SK-N-SH treated with all-trans-retinoic acid at 6 μM for 48 hours (cell line): ENCODE measurements at regions not wholly inside any gene's neighbourhood (a gene's known extent, or its start where the extent isn't known, plus 50 kb on each side); places are given as distances from the start of the nearest gene placed in this dataset.

Source experiments
- ESRRG ChIP-seq: fragments of 250-450 bp; sonication (Bioruptor Pico); IDR thresholded peaks from 2 replicates; pipeline ENCODE4 v1.6.1; 2021; ENCODE audit warnings: mild to moderate bottlenecking
- PPARA ChIP-seq: fragments of 250-450 bp; sonication (Bioruptor Pico); IDR thresholded peaks from 2 replicates; pipeline ENCODE4 v1.5.0; 2020; ENCODE audit warnings: mild to moderate bottlenecking, borderline replicate concordance
- RARB ChIP-seq: fragments of 250-450 bp; sonication (Bioruptor Pico); IDR thresholded peaks from 2 replicates; pipeline ENCODE4 v1.8.0; 2021; ENCODE audit warnings: mild to moderate bottlenecking, moderate library complexity
- SNAI2 ChIP-seq: fragments of 250-450 bp; sonication (Bioruptor Pico); IDR thresholded peaks from 2 replicates; pipeline ENCODE4 v1.5.0; 2020; ENCODE audit warnings: mild to moderate bottlenecking, moderate library complexity
- TF ChIP-seq, protein P1 (sequence below): fragments of 250-450 bp; sonication (Bioruptor Pico); IDR thresholded peaks from 2 replicates; pipeline ENCODE4 v1.5.1; 2020; ENCODE audit warnings: low read depth, mild to moderate bottlenecking, moderate library complexity
- TF ChIP-seq, protein P2 (sequence below): fragments of 250-450 bp; sonication (Bioruptor Pico); IDR thresholded peaks from 2 replicates; pipeline ENCODE4 v1.8.0; 2020; ENCODE audit warnings: mild to moderate bottlenecking, moderate library complexity, borderline replicate concordance

DNA sequence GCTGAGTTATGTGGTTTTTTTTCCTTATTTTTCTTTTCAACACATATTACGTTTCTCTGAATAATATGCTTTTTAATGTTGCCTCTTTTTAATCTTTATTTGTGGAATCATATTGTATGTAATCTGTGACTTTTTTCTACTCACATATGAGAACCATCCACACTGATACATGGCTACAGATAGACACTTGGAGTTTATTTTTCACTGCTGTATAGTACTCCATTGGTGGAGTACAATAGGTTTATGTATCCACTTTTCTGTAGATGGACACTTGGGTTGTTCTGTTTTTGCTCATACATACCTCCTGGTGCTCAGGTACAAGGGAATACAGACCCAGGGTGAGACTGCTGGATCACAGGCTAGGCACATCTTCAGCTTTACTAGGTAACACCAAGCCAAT lies 71.5 kb upstream of the ERG start:
- TF ChIP-seq, protein P1, sequence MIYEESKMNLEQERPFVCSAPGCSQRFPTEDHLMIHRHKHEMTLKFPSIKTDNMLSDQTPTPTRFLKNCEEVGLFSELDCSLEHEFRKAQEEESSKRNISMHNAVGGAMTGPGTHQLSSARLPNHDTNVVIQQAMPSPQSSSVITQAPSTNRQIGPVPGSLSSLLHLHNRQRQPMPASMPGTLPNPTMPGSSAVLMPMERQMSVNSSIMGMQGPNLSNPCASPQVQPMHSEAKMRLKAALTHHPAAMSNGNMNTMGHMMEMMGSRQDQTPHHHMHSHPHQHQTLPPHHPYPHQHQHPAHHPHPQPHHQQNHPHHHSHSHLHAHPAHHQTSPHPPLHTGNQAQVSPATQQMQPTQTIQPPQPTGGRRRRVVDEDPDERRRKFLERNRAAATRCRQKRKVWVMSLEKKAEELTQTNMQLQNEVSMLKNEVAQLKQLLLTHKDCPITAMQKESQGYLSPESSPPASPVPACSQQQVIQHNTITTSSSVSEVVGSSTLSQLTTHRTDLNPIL = no peak
- TF ChIP-seq, protein P2, sequence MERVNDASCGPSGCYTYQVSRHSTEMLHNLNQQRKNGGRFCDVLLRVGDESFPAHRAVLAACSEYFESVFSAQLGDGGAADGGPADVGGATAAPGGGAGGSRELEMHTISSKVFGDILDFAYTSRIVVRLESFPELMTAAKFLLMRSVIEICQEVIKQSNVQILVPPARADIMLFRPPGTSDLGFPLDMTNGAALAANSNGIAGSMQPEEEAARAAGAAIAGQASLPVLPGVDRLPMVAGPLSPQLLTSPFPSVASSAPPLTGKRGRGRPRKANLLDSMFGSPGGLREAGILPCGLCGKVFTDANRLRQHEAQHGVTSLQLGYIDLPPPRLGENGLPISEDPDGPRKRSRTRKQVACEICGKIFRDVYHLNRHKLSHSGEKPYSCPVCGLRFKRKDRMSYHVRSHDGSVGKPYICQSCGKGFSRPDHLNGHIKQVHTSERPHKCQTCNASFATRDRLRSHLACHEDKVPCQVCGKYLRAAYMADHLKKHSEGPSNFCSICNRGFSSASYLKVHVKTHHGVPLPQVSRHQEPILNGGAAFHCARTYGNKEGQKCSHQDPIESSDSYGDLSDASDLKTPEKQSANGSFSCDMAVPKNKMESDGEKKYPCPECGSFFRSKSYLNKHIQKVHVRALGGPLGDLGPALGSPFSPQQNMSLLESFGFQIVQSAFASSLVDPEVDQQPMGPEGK = no peak
- TF ChIP-seq PPARA (CRISPR knock-in tag) (no peak), ESRRG (CRISPR knock-in tag) (no peak), RARB (no peak), SNAI2 (CRISPR knock-in tag) (no peak)
